ENCODE measurements at regions not wholly inside any gene's neighbourhood (a gene's known extent, or its start where the extent isn't known, plus 50 kb on each side); places are given as distances from the start of the nearest gene placed in this dataset.

DNA sequence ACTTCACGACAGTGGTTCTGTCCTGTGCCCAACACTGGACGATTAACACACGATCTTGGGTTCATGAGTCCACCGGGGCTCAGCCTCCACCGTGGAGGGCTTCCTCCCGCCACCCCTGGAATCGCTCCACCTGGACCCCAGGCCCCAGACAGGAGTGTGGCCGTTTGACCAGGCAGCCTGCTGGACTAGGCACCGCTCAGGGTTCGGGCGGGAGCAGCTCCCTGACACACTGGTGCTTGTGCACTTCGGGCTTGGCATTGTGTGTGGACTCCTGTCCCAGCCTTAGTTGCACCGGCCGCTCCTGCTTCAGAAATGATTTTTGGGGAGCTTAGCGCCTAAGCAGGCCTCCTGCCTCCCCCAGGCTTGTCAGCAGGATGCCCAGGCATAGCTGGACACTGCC lies 617.4 kb upstream of the SALL3 start:
- DNase-seq (no peak), ATAC-seq (no peak)
- Mint-ChIP-seq H3K36me3 (ENCODE audit: low read depth) (no peaks in the 10 kb centered on the region), H3K27me3 (ENCODE audit: low read depth) (no peaks in the 10 kb centered on the region), H3K27ac (no peak overlapping the region), H3K4me3 (no peak overlapping the region), H3K4me1 (ENCODE audit: low read depth) (no peaks in the 10 kb centered on the region), H3K9me3 (ENCODE audit: insufficient read depth) (no peaks in the 10 kb centered on the region)
- POLR2A ChIA-PET = no interaction called here
- CTCF ChIA-PET = no interaction called here

GRCh38 chr18:78363556-78364387 lies 615.8 kb upstream of the SALL3 start:
- Mint-ChIP-seq H3K27me3 (ENCODE audit: low read depth) (no peaks in the 10 kb centered on the region), H3K27ac (no peak overlapping the region), H3K36me3 (ENCODE audit: low read depth) (no peaks in the 10 kb centered on the region), H3K4me1 (ENCODE audit: low read depth) (no peaks in the 10 kb centered on the region), H3K9me3 (ENCODE audit: insufficient read depth) (no peaks in the 10 kb centered on the region), H3K4me3 (no peak overlapping the region)
- POLR2A ChIA-PET = no interaction called here
- DNase-seq (no peak), ATAC-seq (no peak)
- CTCF ChIA-PET = no interaction called here

GRCh38 chr18:78364388-78364960 lies 615.1 kb upstream of the SALL3 start:
- ChIA-PET POLR2A (no interaction called here), CTCF (no interaction called here)
- Mint-ChIP-seq H3K27me3 (ENCODE audit: low read depth) (no peaks in the 10 kb centered on the region), H3K9me3 (ENCODE audit: insufficient read depth) (no peaks in the 10 kb centered on the region), H3K4me1 (ENCODE audit: low read depth) (no peaks in the 10 kb centered on the region), H3K36me3 (ENCODE audit: low read depth) (no peaks in the 10 kb centered on the region), H3K4me3 (no peak overlapping the region), H3K27ac (no peak overlapping the region)
- ATAC-seq (no peak), DNase-seq (no peak)

GRCh38 chr18:78367996-78368395 lies 611.6 kb upstream of the SALL3 start:
- ChIA-PET POLR2A (no interaction called here), CTCF (no interaction called here)
- Mint-ChIP-seq H3K9me3 (ENCODE audit: insufficient read depth) (no peaks in the 10 kb centered on the region), H3K27ac (no peak overlapping the region), H3K27me3 (ENCODE audit: low read depth) (no peaks in the 10 kb centered on the region), H3K36me3 (ENCODE audit: low read depth) (no peaks in the 10 kb centered on the region), H3K4me1 (ENCODE audit: low read depth) (no peaks in the 10 kb centered on the region), H3K4me3 (no peak overlapping the region)
- no peak for ATAC-seq
- no peak for DNase-seq

- no peaks in the 10 kb centered on the region for H3K4me1 Mint-ChIP-seq (ENCODE audit: low read depth)
- H3K27ac Mint-ChIP-seq = no peak overlapping the region
- ChIA-PET POLR2A (no interaction called here), CTCF (no interaction called here)
- H3K4me3 Mint-ChIP-seq = no peak overlapping the region
- H3K36me3 Mint-ChIP-seq (ENCODE audit: low read depth) = no peaks in the 10 kb centered on the region
- H3K27me3 Mint-ChIP-seq (ENCODE audit: low read depth) = no peaks in the 10 kb centered on the region
- no peaks in the 10 kb centered on the region for H3K9me3 Mint-ChIP-seq (ENCODE audit: insufficient read depth)
- DNase-seq (no peak), ATAC-seq (no peak)
Observed at GRCh38 chr18:78368726-78369125, 610.9 kb upstream of the SALL3 start.

- DNase-seq = no peak
- H3K36me3 Mint-ChIP-seq (ENCODE audit: low read depth) = no peaks in the 10 kb centered on the region
- ATAC-seq = no peak
- no peaks in the 10 kb centered on the region for H3K27me3 Mint-ChIP-seq (ENCODE audit: low read depth)
- no peak overlapping the region for H3K4me3 Mint-ChIP-seq
- H3K27ac Mint-ChIP-seq = no peak overlapping the region
- CTCF ChIA-PET = no interaction called here
- no peaks in the 10 kb centered on the region for H3K9me3 Mint-ChIP-seq (ENCODE audit: insufficient read depth)
- H3K4me1 Mint-ChIP-seq (ENCODE audit: low read depth) = no peaks in the 10 kb centered on the region
- POLR2A ChIA-PET = no interaction called here
Observed at GRCh38 chr18:78376046-78376445, 603.6 kb upstream of the SALL3 start.

GRCh38 chr18:78378403-78378802 lies 601.2 kb upstream of the SALL3 start:
- H3K4me3 Mint-ChIP-seq = no peak overlapping the region
- ChIA-PET POLR2A (no interaction called here), CTCF (no interaction called here)
- no peaks in the 10 kb centered on the region for H3K36me3 Mint-ChIP-seq (ENCODE audit: low read depth)
- H3K9me3 Mint-ChIP-seq (ENCODE audit: insufficient read depth) = no peaks in the 10 kb centered on the region
- DNase-seq (no peak), ATAC-seq (no peak)
- H3K4me1 Mint-ChIP-seq (ENCODE audit: low read depth) = no peaks in the 10 kb centered on the region
- H3K27me3 Mint-ChIP-seq (ENCODE audit: low read depth) = no peaks in the 10 kb centered on the region
- no peak overlapping the region for H3K27ac Mint-ChIP-seq

DNA sequence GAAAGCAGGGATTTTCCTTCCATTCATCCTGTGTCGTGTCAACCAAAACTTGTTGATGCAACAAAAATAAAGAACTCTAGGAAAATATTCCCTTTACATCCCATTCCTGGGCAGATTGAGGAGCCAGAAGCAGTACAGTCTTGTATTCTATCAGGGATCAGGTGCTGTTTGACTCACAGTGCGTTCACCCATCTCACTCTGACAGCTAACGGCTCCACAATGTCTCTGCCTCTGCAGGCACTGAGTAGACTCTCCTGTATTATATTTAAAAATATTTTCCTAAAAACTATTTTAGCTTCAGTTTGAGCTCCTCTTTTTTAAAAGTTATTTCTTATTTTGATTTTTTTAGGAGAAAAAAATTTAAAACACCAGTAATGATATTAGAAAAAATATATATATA lies 600.6 kb upstream of the SALL3 start:
- no peaks in the 10 kb centered on the region for H3K36me3 Mint-ChIP-seq (ENCODE audit: low read depth)

DNA sequence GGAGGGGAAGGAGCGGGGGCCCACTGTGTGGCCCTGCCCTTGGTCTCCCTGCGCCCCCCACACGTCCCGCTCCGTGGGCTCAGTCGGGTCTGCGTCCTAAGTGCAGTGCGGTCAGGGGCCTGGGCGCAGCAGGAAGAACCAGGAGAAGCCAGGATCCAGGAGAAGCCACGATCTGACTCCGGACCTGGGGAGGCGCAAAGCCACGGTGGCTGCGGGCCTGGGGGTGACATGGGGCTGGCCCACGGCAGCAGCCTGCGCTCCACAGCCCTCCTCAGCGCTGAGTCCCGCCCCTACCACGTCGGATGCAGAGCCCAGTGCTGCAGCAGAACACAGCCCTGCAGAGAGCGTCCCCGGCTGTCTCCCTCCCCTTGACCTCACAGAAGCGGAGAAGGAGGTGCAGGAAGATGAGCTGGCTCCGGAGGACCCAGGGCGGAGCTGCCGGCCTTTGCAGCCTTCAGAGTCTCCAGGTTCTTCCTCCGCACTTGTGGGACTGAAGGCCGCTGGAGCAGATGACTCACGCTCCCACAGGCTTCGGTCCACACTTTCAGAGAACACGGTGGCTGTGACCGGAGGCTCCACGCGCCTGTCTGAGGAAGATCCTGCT lies 589.2 kb upstream of the SALL3 start:
- ATAC-seq = no peak
- ChIA-PET POLR2A (no interaction called here), CTCF (no interaction called here)
- H3K4me1 Mint-ChIP-seq (ENCODE audit: low read depth) = no peaks in the 10 kb centered on the region
- H3K36me3 Mint-ChIP-seq (ENCODE audit: low read depth) = no peaks in the 10 kb centered on the region
- no peaks in the 10 kb centered on the region for H3K27me3 Mint-ChIP-seq (ENCODE audit: low read depth)
- no peak overlapping the region for H3K27ac Mint-ChIP-seq
- no peak for DNase-seq
- H3K4me3 Mint-ChIP-seq = no peak overlapping the region
- no peaks in the 10 kb centered on the region for H3K9me3 Mint-ChIP-seq (ENCODE audit: insufficient read depth)

More for the DNA sequence above, 600.6 kb upstream of the SALL3 start:
- ChIA-PET POLR2A (no interaction called here), CTCF (no interaction called here)
- Mint-ChIP-seq H3K4me1 (ENCODE audit: low read depth) (no peaks in the 10 kb centered on the region), H3K27ac (no peak overlapping the region), H3K4me3 (no peak overlapping the region), H3K27me3 (ENCODE audit: low read depth) (no peaks in the 10 kb centered on the region), H3K9me3 (ENCODE audit: insufficient read depth) (no peaks in the 10 kb centered on the region)
- DNase-seq = no peak
- no peak for ATAC-seq

DNA sequence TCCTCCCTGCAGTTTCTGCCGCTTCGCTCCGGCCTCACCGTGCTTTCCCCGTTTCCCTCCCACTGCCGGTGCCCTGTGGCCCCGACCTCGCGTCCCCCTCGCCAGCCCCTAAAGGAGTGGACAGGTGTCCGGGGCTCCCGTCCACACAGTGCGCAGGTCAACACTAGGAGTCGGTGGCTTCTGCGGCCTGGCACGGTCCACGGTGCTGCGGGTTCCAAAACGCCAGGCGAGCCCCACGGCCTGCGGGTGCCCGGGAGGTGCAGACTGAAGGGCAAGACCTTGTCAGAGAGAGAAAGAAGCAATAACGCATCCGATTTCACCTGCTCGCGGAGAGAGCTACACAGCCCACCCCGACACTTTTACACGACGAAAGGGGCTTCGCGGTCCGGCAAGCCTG lies 588.7 kb upstream of the SALL3 start:
- no peak for ATAC-seq

DNA sequence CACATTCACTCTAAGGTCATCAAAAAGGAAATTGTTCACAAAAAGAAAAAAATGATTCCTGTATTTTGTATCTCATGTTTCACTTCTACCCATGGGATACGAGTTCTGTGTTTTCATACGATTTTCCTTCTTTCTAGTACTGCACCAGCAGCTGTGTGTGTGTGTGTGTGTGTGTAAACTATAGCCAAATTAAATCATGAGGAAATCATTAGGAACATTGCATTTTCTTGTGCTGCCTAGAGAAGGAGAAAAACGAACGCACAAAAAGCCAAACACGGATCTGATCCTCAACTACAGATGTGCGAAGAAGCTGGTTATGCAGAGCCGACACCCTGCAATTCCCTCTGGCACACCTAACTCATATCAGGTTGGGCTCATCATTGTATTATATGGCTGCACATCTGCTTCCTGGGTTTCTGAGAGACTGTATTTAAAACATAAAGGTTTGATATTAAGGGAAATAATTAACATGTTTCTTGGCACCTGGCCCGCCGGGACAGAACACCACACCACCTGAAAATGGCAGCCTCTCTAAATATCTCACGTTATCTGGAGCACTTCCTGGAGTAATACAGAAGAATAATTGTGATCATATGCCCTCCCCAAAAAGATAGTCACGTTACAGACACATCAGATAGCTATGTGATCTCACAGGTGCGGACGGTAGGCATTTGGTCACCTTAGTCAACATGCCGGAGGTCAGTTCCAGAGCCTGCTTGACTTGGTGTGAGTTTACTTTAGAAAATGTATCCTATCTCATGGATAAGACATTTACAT lies 586.3 kb upstream of the SALL3 start:
- Mint-ChIP-seq H3K27me3 (ENCODE audit: low read depth) (no peaks in the 10 kb centered on the region), H3K36me3 (ENCODE audit: low read depth) (no peaks in the 10 kb centered on the region), H3K4me3 (no peak overlapping the region), H3K4me1 (ENCODE audit: low read depth) (no peaks in the 10 kb centered on the region), H3K9me3 (ENCODE audit: insufficient read depth) (no peaks in the 10 kb centered on the region), H3K27ac (no peak overlapping the region)
- POLR2A ChIA-PET = no interaction called here
- no peak for ATAC-seq
- CTCF ChIA-PET = interaction anchor here (0.6 kb wide), 1 partner anchor 54 kb away, joined by 5 read pairs; no protein-coding TSS in a partner anchor
- no peak for DNase-seq

More for the DNA sequence above, 588.7 kb upstream of the SALL3 start:
- ChIA-PET POLR2A (no interaction called here), CTCF (no interaction called here)
- no peaks in the 10 kb centered on the region for H3K9me3 Mint-ChIP-seq (ENCODE audit: insufficient read depth)
- DNase-seq = no peak
- no peaks in the 10 kb centered on the region for H3K4me1 Mint-ChIP-seq (ENCODE audit: low read depth)
- no peaks in the 10 kb centered on the region for H3K27me3 Mint-ChIP-seq (ENCODE audit: low read depth)
- no peak overlapping the region for H3K27ac Mint-ChIP-seq
- no peaks in the 10 kb centered on the region for H3K36me3 Mint-ChIP-seq (ENCODE audit: low read depth)
- no peak overlapping the region for H3K4me3 Mint-ChIP-seq

- POLR2A ChIA-PET = no interaction called here
- no peaks in the 10 kb centered on the region for H3K36me3 Mint-ChIP-seq (ENCODE audit: low read depth)
- no peaks in the 10 kb centered on the region for H3K4me1 Mint-ChIP-seq (ENCODE audit: low read depth)
- CTCF ChIA-PET = no interaction called here
- H3K27me3 Mint-ChIP-seq (ENCODE audit: low read depth) = no peaks in the 10 kb centered on the region
- H3K27ac Mint-ChIP-seq = no peak overlapping the region
- DNase-seq (no peak), ATAC-seq (no peak)
- H3K9me3 Mint-ChIP-seq (ENCODE audit: insufficient read depth) = no peaks in the 10 kb centered on the region
- no peak overlapping the region for H3K4me3 Mint-ChIP-seq
Observed at GRCh38 chr18:78396077-78396476, 583.5 kb upstream of the SALL3 start.

Measured in activated CD8-positive, alpha-beta T cell treated with anti-CD3 and anti-CD28 coated beads, Interleukin-2, amount 10 ng/mL, durations not matched to agents 7 days and 5 days (primary cell).